ENCODE measurements at regions not wholly inside any gene's neighbourhood (a gene's known extent, or its start where the extent isn't known, plus 50 kb on each side); places are given as distances from the start of the nearest gene placed in this dataset.

DNA sequence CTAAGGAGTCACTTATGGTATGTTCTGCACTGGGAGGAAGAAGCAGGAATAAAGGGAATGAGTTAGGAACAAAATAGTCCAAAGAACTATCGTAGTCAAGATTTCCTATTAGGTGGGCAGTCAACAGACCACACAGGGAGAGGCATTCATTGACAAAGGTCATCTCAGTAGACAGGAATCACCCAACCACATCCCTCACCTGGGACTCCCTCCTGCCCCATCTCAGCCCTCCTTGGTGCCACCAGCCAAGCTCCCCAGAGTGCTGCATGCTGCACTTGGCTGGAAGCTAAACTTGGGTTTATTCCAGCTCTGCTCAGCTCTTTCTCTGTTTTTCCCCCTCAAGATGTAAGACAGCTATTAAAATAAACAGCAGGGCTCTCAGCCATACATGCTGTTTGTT, 72.3 kb upstream of the CTNNB1 start:
- H3K4me1 Mint-ChIP-seq: no peaks in the 10 kb centered on the region
- peaks cover 12% of the 10 kb centered on the region for H3K36me3 Mint-ChIP-seq
- no peak overlapping the region for H3K4me3 Mint-ChIP-seq
- no peak overlapping the region for H3K27ac Mint-ChIP-seq
- no peaks in the 10 kb centered on the region for H3K27me3 Mint-ChIP-seq (ENCODE audit: low read depth)
- TF ChIP-seq, protein P1, sequence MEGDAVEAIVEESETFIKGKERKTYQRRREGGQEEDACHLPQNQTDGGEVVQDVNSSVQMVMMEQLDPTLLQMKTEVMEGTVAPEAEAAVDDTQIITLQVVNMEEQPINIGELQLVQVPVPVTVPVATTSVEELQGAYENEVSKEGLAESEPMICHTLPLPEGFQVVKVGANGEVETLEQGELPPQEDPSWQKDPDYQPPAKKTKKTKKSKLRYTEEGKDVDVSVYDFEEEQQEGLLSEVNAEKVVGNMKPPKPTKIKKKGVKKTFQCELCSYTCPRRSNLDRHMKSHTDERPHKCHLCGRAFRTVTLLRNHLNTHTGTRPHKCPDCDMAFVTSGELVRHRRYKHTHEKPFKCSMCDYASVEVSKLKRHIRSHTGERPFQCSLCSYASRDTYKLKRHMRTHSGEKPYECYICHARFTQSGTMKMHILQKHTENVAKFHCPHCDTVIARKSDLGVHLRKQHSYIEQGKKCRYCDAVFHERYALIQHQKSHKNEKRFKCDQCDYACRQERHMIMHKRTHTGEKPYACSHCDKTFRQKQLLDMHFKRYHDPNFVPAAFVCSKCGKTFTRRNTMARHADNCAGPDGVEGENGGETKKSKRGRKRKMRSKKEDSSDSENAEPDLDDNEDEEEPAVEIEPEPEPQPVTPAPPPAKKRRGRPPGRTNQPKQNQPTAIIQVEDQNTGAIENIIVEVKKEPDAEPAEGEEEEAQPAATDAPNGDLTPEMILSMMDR (IDR thresholded peaks at IDR 0.05; ENCODE audit: unreplicated experiment): no peak
- DNase-seq (ENCODE audit: low spot score in 2 of 2, unreplicated experiment in 2 of 2): no peak
- peaks cover 46% of the 10 kb centered on the region for H3K9me3 Mint-ChIP-seq

DNA sequence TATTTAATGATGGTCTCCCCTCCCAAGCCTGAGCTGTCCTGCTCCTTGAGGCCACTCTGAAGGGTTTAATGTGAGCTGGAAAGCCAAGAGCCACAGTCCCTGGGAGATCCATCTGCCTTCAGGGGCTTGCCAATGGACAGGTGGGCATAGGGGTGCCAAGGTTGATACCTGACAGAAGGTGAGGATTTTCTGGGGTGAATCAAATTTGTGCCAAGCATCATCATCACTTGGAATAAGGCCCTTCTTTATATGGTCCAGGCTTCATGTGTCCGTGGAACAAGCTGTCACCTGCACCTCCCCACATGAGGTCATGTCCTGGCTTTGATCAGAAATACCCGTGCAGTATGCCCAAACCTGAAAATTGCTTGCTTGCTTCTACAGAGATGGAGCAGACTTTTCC, 71.9 kb upstream of the CTNNB1 start:
- H3K4me1 Mint-ChIP-seq: no peaks in the 10 kb centered on the region
- peaks cover 12% of the 10 kb centered on the region for H3K36me3 Mint-ChIP-seq
- no peaks in the 10 kb centered on the region for H3K27me3 Mint-ChIP-seq (ENCODE audit: low read depth)
- H3K9me3 Mint-ChIP-seq: peaks cover 47% of the 10 kb centered on the region
- no peak for DNase-seq (ENCODE audit: low spot score in 2 of 2, unreplicated experiment in 2 of 2)
- no peak overlapping the region for H3K4me3 Mint-ChIP-seq
- H3K27ac Mint-ChIP-seq: no peak overlapping the region
- TF ChIP-seq, protein P1 (IDR thresholded peaks at IDR 0.05; ENCODE audit: unreplicated experiment): no peak

DNA sequence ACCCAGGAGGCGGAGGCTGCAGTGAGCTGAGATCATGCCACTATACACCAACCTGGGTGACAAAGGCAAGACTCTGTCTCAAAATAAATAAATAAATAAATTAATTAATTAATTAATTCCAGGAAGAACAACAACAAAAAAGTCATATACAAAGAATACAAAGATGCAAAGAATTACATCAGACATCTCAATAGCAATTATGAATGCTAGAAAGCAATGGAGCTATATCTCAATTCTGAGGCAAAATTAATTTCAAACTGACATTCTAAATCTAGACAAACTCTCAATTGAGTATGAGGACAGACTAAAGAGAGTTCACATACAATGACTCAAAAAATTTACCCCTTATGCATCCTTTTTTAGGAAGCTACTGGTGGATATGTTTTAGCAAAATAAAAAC, 69.6 kb upstream of the CTNNB1 start:
- no peaks in the 10 kb centered on the region for H3K4me1 Mint-ChIP-seq
- no peaks in the 10 kb centered on the region for H3K27me3 Mint-ChIP-seq (ENCODE audit: low read depth)
- no peak overlapping the region for H3K4me3 Mint-ChIP-seq
- DNase-seq (ENCODE audit: low spot score in 2 of 2, unreplicated experiment in 2 of 2): no peak
- TF ChIP-seq, protein P1 (IDR thresholded peaks at IDR 0.05; ENCODE audit: unreplicated experiment): no peak
- H3K36me3 Mint-ChIP-seq: peaks cover 12% of the 10 kb centered on the region
- no peak overlapping the region for H3K27ac Mint-ChIP-seq
- H3K9me3 Mint-ChIP-seq: peaks cover 55% of the 10 kb centered on the region

DNA sequence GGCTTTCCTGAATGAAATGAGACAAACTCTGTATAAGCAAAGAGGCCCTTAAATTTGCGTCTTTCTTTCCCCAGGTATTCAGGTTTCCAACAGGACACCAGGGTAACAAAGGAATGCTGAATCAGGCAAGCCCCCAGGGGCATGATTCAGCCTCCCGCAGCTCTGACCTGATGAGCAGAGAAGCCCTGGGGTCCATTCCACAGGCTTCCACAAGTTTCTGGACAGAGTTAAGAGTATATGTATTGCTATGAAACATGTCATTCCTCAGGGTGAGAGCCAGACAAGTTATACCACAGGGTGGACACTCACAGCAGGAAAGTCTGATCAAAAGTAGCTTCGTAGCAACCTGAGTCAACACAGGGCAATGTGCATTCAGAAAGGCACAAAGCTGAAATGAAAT, 68.1 kb upstream of the CTNNB1 start:
- no peak for DNase-seq (ENCODE audit: low spot score in 2 of 2, unreplicated experiment in 2 of 2)
- Mint-ChIP-seq H3K36me3 (peaks cover 9% of the 10 kb centered on the region), H3K4me1 (no peaks in the 10 kb centered on the region), H3K27ac (no peak overlapping the region), H3K4me3 (no peak overlapping the region), H3K27me3 (ENCODE audit: low read depth) (no peaks in the 10 kb centered on the region), H3K9me3 (peaks cover 44% of the 10 kb centered on the region)
- TF ChIP-seq, protein P1 (IDR thresholded peaks at IDR 0.05; ENCODE audit: unreplicated experiment): no peak

DNA sequence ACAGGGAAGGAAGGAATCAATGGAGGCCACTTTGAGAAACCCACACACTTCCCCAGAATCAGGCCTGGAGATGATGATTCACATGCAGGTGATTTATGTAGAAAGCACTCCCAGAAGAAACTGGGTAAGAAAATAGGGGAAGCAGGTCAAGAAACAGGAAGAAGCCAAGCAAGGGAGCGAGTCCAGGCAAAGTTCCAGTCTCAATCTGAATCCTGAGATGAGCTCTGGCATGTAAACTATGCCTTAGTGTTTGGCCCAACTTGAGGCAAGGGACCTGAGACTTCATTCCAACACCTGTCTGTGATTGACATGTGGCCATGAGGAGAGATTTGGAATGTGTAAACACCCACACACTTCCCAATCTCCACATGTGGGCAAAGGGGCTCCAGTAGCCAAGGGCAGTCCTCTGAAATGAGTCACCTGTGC, 61.6 kb upstream of the CTNNB1 start:
- Mint-ChIP-seq H3K4me3 (no peak overlapping the region), H3K27me3 (ENCODE audit: low read depth) (no peaks in the 10 kb centered on the region), H3K9me3 (peaks cover 5% of the 10 kb centered on the region), H3K27ac (no peak overlapping the region), H3K4me1 (peaks cover 7% of the 10 kb centered on the region), H3K36me3 (no peaks in the 10 kb centered on the region)
- DNase-seq (ENCODE audit: low spot score in 2 of 2, unreplicated experiment in 2 of 2): no peak
- TF ChIP-seq, protein P1 (IDR thresholded peaks at IDR 0.05; ENCODE audit: unreplicated experiment): no peak

DNA sequence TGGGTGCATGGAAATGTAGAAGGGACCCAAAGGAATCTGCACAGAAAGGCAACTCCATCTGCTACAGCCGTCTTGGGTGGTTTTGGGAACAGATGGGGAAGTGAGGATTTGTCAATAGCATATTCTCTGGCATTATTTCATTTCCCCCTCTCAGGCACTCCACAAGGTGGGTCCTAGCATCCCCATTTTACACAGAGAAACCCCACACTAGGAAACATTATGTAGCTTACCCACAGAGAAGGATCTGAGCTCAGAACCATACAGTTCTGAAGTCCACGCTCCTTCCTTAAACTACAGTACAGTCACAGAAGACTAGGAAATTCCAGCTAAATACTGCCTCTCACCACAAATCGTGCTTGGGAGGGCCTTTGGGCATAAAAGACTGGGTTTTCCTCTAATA, 61.2 kb upstream of the CTNNB1 start:
- no peak overlapping the region for H3K4me3 Mint-ChIP-seq
- no peaks in the 10 kb centered on the region for H3K27me3 Mint-ChIP-seq (ENCODE audit: low read depth)
- no peak for DNase-seq (ENCODE audit: low spot score in 2 of 2, unreplicated experiment in 2 of 2)
- TF ChIP-seq, protein P1 (IDR thresholded peaks at IDR 0.05; ENCODE audit: unreplicated experiment): no peak
- no peak overlapping the region for H3K27ac Mint-ChIP-seq
- peaks cover 7% of the 10 kb centered on the region for H3K4me1 Mint-ChIP-seq
- H3K9me3 Mint-ChIP-seq: peaks cover under 1% of the 10 kb centered on the region
- H3K36me3 Mint-ChIP-seq: no peaks in the 10 kb centered on the region
